Upper lobe of right lung (tissue), 1 donor: ENCODE measurements at regions not wholly inside any gene's neighbourhood (a gene's known extent, or its start where the extent isn't known, plus 50 kb on each side); places are given as distances from the start of the nearest gene placed in this dataset.

ENCODE experiments used
- ATAC-seq: fragments of 200-7000 bp; cut with Tn5 transposase; one replicate; pipeline ENCODE4 v1.9.1; 2020; ENCODE audit warnings: mild to moderate bottlenecking, moderate library complexity
- DNase-seq: peaks from one replicate; pipeline ENCODE4 v3.0.0-alpha.2; 2020
- H3K27ac ChIP-seq: fragments of 200-600 bp; one replicate; pipeline ENCODE4 v1.8.0; 2022
- H3K27me3 ChIP-seq: fragments of 200-600 bp; one replicate; pipeline ENCODE4 v1.8.0; 2022; ENCODE audit warnings: mild to moderate bottlenecking
- H3K36me3 ChIP-seq: fragments of 200-600 bp; one replicate; pipeline ENCODE4 v1.8.0; 2022
- H3K4me1 ChIP-seq: fragments of 200-600 bp; one replicate; pipeline ENCODE4 v1.8.0; 2022
- H3K4me3 ChIP-seq: fragments of 200-600 bp; one replicate; pipeline ENCODE4 v1.8.0; 2022; ENCODE audit warnings: mild to moderate bottlenecking
- H3K9me3 ChIP-seq: fragments of 200-600 bp; one replicate; pipeline ENCODE4 v1.8.0; 2022
- CTCF ChIP-seq: fragments of 200-600 bp; IDR thresholded peaks from one replicate; pipeline ENCODE4 v1.8.0; 2022; ENCODE audit warnings: antibody characterized with exemption
- intact Hi-C: fragments of 100-400 bp; cut with DNase I; formaldehyde crosslinking; loops from one replicate; pipeline ENCODE4 v1.11.0; 2022
- donor health status: DM: no; HTN: yes; CAD: no; lungs with severe emphysema.

DNA sequence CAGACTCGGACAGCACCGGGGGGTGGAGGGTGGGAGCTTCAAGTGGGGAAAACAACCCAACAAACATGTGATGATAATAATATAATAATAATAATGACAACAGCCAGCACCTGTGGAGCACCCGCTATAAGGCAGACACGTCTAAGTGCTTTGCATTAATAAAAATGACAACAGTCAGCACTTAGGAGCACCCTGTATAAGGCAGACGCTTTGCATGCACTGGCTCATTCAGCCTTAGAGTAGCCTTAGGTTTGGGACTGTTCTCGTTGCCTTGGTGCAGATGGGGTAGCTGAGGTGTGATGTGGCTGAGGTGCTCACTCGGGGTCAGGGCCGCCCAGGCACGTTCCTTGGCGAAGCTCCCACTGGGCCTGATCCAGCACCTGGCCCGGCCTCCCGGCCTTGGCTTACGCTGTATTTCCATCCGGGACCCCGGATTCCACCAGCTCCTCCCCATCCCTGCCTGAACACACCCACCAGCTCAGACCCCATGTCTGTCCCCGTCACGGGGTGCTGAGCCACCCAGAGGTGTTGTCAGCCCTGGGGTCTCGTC lies 144.0 kb upstream of the CIBAR2 start:
- no peaks in the 10 kb centered on the region for H3K4me1 ChIP-seq
- H3K9me3 ChIP-seq: no peaks in the 10 kb centered on the region
- H3K36me3 ChIP-seq: no peaks in the 10 kb centered on the region
- H3K4me3 ChIP-seq: no peak overlapping the region
- no peak for ATAC-seq
- no peak for DNase-seq
- intact Hi-C loops: loop anchor here (10.0 kb wide), 1 partner anchor 141 kb away; the partner anchor contains the start of gene CIBAR2
- H3K27me3 ChIP-seq: no peaks in the 10 kb centered on the region
- H3K27ac ChIP-seq: no peak overlapping the region
- TF ChIP-seq CTCF: no peak

- ATAC-seq: no peak
- no peak overlapping the region for H3K27ac ChIP-seq
- no peaks in the 10 kb centered on the region for H3K36me3 ChIP-seq
- no peaks in the 10 kb centered on the region for H3K27me3 ChIP-seq
- DNase-seq: no peak
- no peak for TF ChIP-seq CTCF
- H3K9me3 ChIP-seq: no peaks in the 10 kb centered on the region
- intact Hi-C loops: loop anchor here (10.0 kb wide), 1 partner anchor 143 kb away; the partner anchor contains the start of gene CIBAR2
- H3K4me3 ChIP-seq: no peak overlapping the region
- H3K4me1 ChIP-seq: no peaks in the 10 kb centered on the region
Measured at GRCh38 chr16:85257483-85257882, 145.2 kb upstream of the CIBAR2 start.

DNA sequence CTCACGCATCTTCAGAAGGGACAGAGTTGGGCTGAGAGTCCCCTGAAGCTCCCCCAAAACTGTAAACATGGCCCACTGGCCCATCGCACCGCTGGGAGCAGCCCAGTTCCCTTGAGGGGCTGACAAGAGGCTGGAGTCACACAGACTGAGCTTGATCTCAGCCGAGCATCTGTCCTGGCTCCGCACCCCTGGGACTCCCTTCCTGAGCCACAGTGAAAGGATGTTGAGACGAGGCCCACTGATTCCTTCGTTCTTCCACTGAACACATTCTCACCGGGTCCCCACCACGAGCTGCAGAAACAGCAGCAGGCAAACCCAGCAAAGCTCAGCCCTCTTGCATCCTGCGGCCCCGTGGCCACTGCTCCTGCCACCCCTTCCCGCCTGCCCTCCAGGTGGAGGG lies 145.9 kb upstream of the CIBAR2 start:
- Histone ChIP-seq H3K27ac (no peak overlapping the region), H3K36me3 (no peaks in the 10 kb centered on the region), H3K4me1 (no peaks in the 10 kb centered on the region), H3K4me3 (no peak overlapping the region), H3K9me3 (no peaks in the 10 kb centered on the region), H3K27me3 (no peaks in the 10 kb centered on the region)
- intact Hi-C loops: loop anchor here (10.0 kb wide), 1 partner anchor 143 kb away; the partner anchor contains the start of gene CIBAR2
- TF ChIP-seq CTCF: no peak
- ATAC-seq (no peak), DNase-seq (no peak)

DNA sequence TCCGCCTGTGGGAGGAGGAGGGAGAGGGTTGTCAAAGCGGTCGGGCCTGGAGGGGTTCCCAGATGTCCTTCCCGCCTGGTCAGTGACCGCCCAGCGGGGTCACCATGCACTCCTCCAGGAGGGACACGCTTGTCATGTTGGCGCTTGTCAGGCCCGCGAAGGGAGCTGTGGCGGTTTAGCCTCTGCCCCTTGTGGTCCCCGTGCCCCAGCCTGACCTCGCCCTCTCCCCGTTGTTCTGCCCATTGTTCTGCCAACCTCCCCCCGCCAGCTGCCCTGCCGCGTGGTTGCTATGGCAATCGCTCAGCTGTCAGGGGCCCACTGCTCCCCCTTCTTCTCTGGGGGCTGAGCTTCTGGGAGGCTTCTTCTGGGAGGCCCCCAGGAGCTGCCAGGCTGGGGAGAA lies 146.4 kb upstream of the CIBAR2 start:
- intact Hi-C loops: loop anchor here (10.0 kb wide), 1 partner anchor 144 kb away; the partner anchor contains the start of gene CIBAR2
- DNase-seq (no peak), ATAC-seq (no peak)
- Histone ChIP-seq H3K4me3 (no peak overlapping the region), H3K36me3 (no peaks in the 10 kb centered on the region), H3K4me1 (no peaks in the 10 kb centered on the region), H3K27me3 (no peaks in the 10 kb centered on the region), H3K9me3 (no peaks in the 10 kb centered on the region), H3K27ac (no peak overlapping the region)
- no peak for TF ChIP-seq CTCF

- Histone ChIP-seq H3K27me3 (no peaks in the 10 kb centered on the region), H3K36me3 (no peaks in the 10 kb centered on the region), H3K4me3 (no peak overlapping the region), H3K9me3 (no peaks in the 10 kb centered on the region), H3K4me1 (no peaks in the 10 kb centered on the region), H3K27ac (no peak overlapping the region)
- intact Hi-C loops: loop anchor here (10.0 kb wide), 1 partner anchor 144 kb away; the partner anchor contains the start of gene CIBAR2
- DNase-seq: no peak
- no peak for TF ChIP-seq CTCF
- ATAC-seq: no peak
Measured at GRCh38 chr16:85259115-85259831, 147.0 kb upstream of the CIBAR2 start.
